H1 (cell line): ENCODE measurements at regions not wholly inside any gene's neighbourhood (a gene's known extent, or its start where the extent isn't known, plus 50 kb on each side); places are given as distances from the start of the nearest gene placed in this dataset.

Source experiments
- CREB1 ChIP-seq: IDR thresholded peaks from 2 replicates; pipeline ENCODE4 v1.6.1; 2012; ENCODE audit warnings: inconsistent platforms
- EZH2 ChIP-seq: fragments of 200-600 bp; sonication (generic); IDR thresholded peaks from 2 replicates; pipeline ENCODE4 v1.7.1; 2012; ENCODE audit warnings: low read depth, mild to moderate bottlenecking, moderate library complexity, low read length, inconsistent platforms; ENCODE audit not compliant: severe bottlenecking
- GABPA ChIP-seq: IDR thresholded peaks from 2 replicates; pipeline ENCODE4 v1.6.1; 2011; ENCODE audit warnings: mild to moderate bottlenecking, low read length, moderate library complexity, borderline replicate concordance; ENCODE audit not compliant: insufficient read depth
- HDAC2 ChIP-seq, 2 experiments: fragments of 300-600 bp in 1 of 2; sonication (generic) in 1 of 2; IDR thresholded peaks; 2 replicates each; pipeline ENCODE4 v1.6.1; 2011 to 2012; ENCODE audit warnings: low read depth in 2 of 2, low read length in 2 of 2, mild to moderate bottlenecking in 2 of 2, moderate library complexity in 2 of 2, borderline replicate concordance in 1 of 2, inconsistent platforms in 1 of 2
- POLR2A ChIP-seq, 2 experiments: IDR thresholded peaks; 1 replicate in 1 of 2; 2 replicates in 1 of 2; pipeline ENCODE4 v1.6.1; 2011; ENCODE audit warnings: low read depth in 2 of 2, low read length in 2 of 2, mild to moderate bottlenecking in 2 of 2; ENCODE audit errors: control extremely low read depth in 1 of 2
- RAD21 ChIP-seq, 2 experiments: IDR thresholded peaks in 1 of 2; conservative IDR thresholded peaks in 1 of 2; 2 replicates each; pipeline ENCODE4 v1.6.1; 2011; ENCODE audit warnings: low read depth in 2 of 2, low read length in 2 of 2, improper control_type of control experiment in 1 of 2, inconsistent platforms in 1 of 2, mild to moderate bottlenecking in 1 of 2, moderate library complexity in 1 of 2
- RNF2 ChIP-seq: fragments of 200-900, 300-1000 bp; sonication (generic); IDR thresholded peaks from 2 replicates; pipeline ENCODE4 v1.7.1; 2016; ENCODE audit warnings: borderline replicate concordance, low read depth, mild to moderate bottlenecking, antibody characterized with exemption, low read length; ENCODE audit not compliant: poor library complexity, severe bottlenecking; ENCODE audit errors: missing control alignments
- SP1 ChIP-seq: IDR thresholded peaks from 2 replicates; pipeline ENCODE4 v1.6.1; 2011; ENCODE audit warnings: low read depth, low read length
- TAF1 ChIP-seq: IDR thresholded peaks from 2 replicates; pipeline ENCODE4 v1.6.1; 2011; ENCODE audit warnings: mild to moderate bottlenecking, low read depth, low read length
- TF ChIP-seq, protein P1 (sequence below): IDR thresholded peaks from 2 replicates; pipeline ENCODE4 v1.6.1; 2012; ENCODE audit warnings: inconsistent platforms
- TF ChIP-seq, protein P2 (sequence below), 3 experiments: IDR thresholded peaks; 1 replicate in 2 of 3; 2 replicates in 1 of 3; pipeline versions ENCODE4 v1.5.1 to v1.6.1; 2011; ENCODE audit warnings: low read length in 3 of 3, mild to moderate bottlenecking in 3 of 3, inconsistent platforms in 2 of 3, low read depth in 1 of 3, moderate library complexity in 1 of 3; ENCODE audit not compliant: insufficient read depth in 1 of 3; ENCODE audit errors: control extremely low read depth in 1 of 3

DNA sequence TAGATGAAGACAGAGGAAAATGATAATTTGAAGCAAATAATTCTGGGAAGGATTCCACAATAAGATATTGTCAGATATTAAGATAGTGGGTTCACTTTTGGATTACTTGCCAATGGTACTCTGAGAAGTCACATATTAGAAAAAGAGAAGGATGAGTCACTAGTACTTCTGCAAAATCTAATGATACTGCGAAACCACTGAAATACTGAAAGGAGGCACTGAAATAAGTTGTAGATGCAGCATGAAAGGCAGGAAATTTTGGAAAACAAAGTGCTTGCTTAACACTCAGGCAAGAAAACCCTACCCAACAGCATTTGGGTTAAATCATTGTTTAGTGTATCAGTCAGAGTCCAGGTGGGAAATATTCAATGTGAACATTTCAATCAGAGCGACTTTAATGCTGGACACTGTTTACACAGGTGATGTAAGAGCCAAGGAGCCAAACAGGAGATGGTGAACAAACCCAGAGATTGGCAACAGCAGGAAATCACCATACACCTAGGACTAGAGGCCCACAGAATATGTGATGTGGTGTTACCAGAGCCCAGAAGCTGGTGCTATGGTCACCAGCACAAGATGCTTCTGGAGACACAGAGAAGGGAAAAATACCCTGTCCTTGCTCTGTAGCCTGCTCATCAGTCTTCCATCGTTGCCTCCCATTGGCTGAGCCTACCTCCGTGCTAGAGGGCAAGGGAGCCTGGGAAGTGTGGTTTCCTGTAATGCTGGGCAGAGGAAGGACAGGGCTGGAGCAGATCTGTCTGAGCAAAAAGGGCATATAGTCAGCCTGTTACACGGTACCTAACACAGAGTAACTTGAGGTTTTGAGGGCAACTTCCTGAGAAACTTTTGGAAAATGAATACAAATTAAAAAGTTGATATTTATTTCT, 204.7 kb upstream of the ITGA4 start:
- TF ChIP-seq TAF1 = no peak
- TF ChIP-seq, protein P1, sequence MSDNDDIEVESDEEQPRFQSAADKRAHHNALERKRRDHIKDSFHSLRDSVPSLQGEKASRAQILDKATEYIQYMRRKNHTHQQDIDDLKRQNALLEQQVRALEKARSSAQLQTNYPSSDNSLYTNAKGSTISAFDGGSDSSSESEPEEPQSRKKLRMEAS = no peak
- no peak for TF ChIP-seq CREB1
- TF ChIP-seq RNF2 = no peak
- TF ChIP-seq, protein P2, sequence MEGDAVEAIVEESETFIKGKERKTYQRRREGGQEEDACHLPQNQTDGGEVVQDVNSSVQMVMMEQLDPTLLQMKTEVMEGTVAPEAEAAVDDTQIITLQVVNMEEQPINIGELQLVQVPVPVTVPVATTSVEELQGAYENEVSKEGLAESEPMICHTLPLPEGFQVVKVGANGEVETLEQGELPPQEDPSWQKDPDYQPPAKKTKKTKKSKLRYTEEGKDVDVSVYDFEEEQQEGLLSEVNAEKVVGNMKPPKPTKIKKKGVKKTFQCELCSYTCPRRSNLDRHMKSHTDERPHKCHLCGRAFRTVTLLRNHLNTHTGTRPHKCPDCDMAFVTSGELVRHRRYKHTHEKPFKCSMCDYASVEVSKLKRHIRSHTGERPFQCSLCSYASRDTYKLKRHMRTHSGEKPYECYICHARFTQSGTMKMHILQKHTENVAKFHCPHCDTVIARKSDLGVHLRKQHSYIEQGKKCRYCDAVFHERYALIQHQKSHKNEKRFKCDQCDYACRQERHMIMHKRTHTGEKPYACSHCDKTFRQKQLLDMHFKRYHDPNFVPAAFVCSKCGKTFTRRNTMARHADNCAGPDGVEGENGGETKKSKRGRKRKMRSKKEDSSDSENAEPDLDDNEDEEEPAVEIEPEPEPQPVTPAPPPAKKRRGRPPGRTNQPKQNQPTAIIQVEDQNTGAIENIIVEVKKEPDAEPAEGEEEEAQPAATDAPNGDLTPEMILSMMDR (IDR thresholded peaks at IDR 0.05; ENCODE audit: control extremely low read depth in 1 of 3, insufficient read depth in 1 of 3, low read depth in 1 of 3, low read length in 3 of 3) = no peak
- TF ChIP-seq POLR2A (IDR thresholded peaks at IDR 0.05; ENCODE audit: control extremely low read depth in 1 of 2, low read depth in 2 of 2, low read length in 2 of 2) = no peak
- TF ChIP-seq GABPA = no peak
- no peak for TF ChIP-seq RAD21 (IDR thresholded peaks at IDR 0.05 in 1 of 2, conservative IDR thresholded peaks at IDR 0.05 in 1 of 2; ENCODE audit: low read depth in 2 of 2, low read length in 2 of 2)
- no peak for TF ChIP-seq EZH2
- TF ChIP-seq SP1 = no peak
- no peak for TF ChIP-seq HDAC2 (IDR thresholded peaks at IDR 0.05; ENCODE audit: borderline replicate concordance in 1 of 2, low read depth in 2 of 2, low read length in 2 of 2)
